Left ventricle myocardium superior (tissue), 1 donor: ENCODE measurements at regions not wholly inside any gene's neighbourhood (a gene's known extent, or its start where the extent isn't known, plus 50 kb on each side); places are given as distances from the start of the nearest gene placed in this dataset.
A peak's percentile ranks its signal among the peaks of the same experiment; 100 is the strongest.
"Not testable (repeated sequence)": the region's sequence is repeated elsewhere in the genome, so short reads cannot be mapped to it uniquely, and the experiment has no call there.

Experiments
- ATAC-seq: fragments of 200-7000 bp; cut with Tn5 transposase; one replicate; pipeline ENCODE4 v1.9.1; 2020; ENCODE audit warnings: mild to moderate bottlenecking, moderate library complexity
- DNase-seq: peaks from one replicate; pipeline ENCODE4 v3.0.0-alpha.2; 2020
- intact Hi-C: fragments of 100-400 bp; cut with micrococcal nuclease; formaldehyde crosslinking; loops from one replicate; pipeline ENCODE4 v1.11.0; 2022
- donor health status: DM: no; HTN: yes; CAD: no; lungs with severe emphysema.

GRCh38 chrX:38929966-38930421 lies 128.7 kb downstream of the MID1IP1 start:
- intact Hi-C loops: no loop called here
- DNase-seq (no peak), ATAC-seq (peak; percentile 38)

DNA sequence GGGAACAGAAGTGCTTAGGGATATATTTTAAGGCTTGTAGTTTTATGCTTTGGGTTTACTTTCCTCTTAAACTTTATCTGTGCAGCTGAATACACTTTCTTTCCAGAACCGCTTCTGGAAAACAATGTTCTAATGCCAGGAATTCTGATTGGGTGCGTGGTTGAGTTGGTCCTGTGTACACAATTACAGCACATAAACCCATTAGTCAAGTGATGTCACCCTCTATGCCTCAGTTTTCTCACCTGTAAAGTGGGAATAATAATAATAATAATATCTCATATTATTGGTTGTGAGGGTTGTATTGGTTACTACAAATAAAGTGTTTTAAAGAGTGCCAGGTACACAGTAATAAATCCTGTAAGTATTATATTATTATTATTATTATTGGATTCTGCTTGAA lies 129.2 kb downstream of the MID1IP1 start:
- intact Hi-C loops: no loop called here
- DNase-seq: no peak
- no peak for ATAC-seq

- intact Hi-C loops: no loop called here
- ATAC-seq: no peak
- DNase-seq: no peak
These were observed 134.3 kb downstream of the MID1IP1 start for GRCh38 chrX:38935561-38935960.

DNA sequence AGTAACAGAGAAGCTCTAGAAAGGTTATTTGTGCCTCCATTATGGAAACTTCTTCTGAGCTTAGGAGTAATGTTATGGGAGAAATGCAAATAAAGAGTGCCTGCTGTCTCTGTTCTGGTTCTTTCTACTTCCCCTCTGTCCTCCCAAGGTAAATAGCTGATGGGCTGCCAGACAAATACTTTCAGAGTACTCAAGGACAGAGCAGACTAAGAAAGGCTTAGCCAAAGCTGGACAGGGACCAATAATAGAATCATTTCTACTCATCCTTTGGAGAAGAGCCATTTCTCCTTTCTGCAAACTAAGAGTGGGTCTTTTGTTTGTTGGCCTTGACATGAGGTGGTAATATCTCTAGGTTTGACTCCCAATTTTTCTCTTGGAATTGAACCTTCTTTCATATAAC lies 136.1 kb downstream of the MID1IP1 start:
- intact Hi-C loops: no loop called here
- DNase-seq (no peak), ATAC-seq (no peak)

- ATAC-seq: no peak
- no peak for DNase-seq
- intact Hi-C loops: no loop called here
These were observed 136.7 kb downstream of the MID1IP1 start for GRCh38 chrX:38937926-38938325.

GRCh38 chrX:38939067-38939466 lies 137.8 kb downstream of the MID1IP1 start:
- DNase-seq: no peak
- intact Hi-C loops: no loop called here
- peak; percentile 78 for ATAC-seq

DNA sequence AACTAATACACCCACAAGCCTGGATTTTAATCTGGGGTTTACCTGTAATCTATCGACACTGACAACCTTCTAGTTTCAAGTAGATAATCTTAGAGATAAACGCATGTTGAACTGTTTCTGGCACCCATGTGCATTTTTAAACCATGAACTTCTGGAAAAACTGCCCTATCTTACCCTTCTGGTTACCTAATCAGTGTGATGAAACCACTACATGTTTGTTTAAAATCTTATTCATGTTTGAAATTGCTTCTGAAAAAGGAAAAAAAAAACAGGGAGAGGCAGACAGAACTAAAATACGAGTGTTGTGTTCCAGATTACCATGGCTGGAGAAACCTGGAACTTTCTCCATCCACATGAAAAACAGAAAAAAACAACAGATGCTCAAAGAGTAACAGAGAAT lies 139.3 kb downstream of the MID1IP1 start:
- no peak for DNase-seq
- intact Hi-C loops: no loop called here
- ATAC-seq: peak; percentile 45

- intact Hi-C loops: no loop called here
- DNase-seq (no peak), ATAC-seq (peak; percentile 86)
These were observed 140.4 kb downstream of the MID1IP1 start for GRCh38 chrX:38941675-38942074.

DNA sequence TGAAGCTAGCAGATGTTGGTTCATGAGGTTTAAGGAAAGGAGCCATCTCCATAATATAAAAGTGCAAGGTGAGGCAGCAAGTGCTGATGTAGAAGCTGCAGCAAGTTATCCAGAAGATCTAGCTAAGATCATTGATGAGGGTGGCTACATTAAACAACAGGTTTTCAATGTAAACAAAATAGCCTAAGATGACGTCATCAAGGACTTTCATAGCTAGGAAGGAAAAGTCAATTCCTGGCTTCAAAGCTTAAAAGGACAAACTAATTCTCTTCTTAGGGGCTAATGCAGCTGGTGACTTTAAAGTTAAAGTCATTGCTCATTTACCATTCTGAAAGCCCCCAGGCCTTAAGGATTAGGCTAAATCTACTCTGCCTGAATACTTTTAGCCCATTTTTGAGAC lies 141.9 kb downstream of the MID1IP1 start:
- DNase-seq: no peak
- no peak for ATAC-seq
- intact Hi-C loops: no loop called here

- intact Hi-C loops: no loop called here
- DNase-seq (no peak), ATAC-seq (no peak)
These were observed 146.8 kb downstream of the MID1IP1 start for GRCh38 chrX:38948046-38948445.

- no peak for ATAC-seq
- no peak for DNase-seq
- intact Hi-C loops: no loop called here
These were observed 153.3 kb downstream of the MID1IP1 start for GRCh38 chrX:38954520-38954919.

DNA sequence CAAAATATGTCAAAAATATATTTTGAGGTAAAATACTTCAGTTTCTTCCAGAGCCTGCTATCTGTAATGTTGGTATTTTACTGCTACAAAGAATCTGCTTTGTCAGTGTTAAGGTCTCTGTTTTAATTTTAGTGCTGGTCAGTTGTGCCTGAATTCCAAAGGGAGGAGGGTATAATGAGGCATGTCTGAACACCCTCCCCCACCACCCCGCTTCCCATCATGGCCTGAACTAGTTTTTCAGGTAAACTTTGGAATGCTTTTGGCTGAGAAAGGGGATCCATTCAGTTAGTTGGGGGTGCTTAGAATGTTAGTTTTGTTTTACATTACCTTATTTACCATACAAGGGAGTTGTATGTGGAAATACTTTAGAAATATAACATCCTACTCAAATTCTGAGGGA lies 158.5 kb downstream of the MID1IP1 start:
- intact Hi-C loops: no loop called here
- ATAC-seq (no peak), DNase-seq (no peak)

- ATAC-seq (peak; percentile 91), DNase-seq (no peak)
- intact Hi-C loops: no loop called here
These were observed 158.9 kb downstream of the MID1IP1 start for GRCh38 chrX:38960137-38960536.

DNA sequence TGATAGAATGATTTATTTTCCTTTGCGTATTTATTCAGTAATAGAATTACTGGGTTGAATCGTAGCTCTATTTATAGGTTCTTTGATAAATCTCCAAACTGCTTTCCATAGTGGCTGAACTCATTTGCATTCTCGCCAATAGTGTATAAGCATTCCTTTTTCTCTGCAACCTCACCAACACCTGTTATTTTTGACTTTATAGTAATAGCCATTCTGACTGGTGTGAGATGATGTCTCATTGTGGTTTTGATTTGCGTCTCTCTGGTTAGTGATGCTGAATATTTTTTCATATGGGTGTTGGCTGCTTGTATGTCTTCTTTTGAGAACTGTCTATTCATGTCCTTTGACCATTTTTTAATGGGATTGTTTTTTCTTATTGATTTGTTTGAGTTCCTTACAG lies 160.7 kb downstream of the MID1IP1 start:
- intact Hi-C loops: no loop called here
- ATAC-seq (no peak), DNase-seq (no peak)

GRCh38 chrX:38963244-38963643 lies 162.0 kb downstream of the MID1IP1 start:
- intact Hi-C loops, ATAC-seq, DNase-seq: not testable (repeated sequence)

DNA sequence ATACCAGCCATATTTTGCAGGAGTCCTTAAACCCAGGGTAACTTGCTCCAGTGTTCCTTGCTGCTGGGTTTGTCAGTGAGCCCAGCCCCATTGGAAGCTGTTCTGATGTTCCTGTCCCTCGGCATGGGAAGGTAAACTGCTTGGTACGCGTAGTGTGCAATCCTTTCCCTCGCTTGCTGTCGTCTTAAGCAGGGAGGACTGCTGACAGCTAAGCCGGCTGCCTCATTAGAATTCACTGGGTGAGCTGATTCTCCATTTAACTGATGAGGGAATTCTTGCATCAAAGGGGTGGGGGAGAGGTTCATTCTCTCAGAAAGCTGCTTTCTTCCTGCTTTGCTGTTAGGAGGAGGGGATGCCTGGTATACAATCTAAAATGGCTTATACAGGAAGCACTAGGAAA lies 164.6 kb downstream of the MID1IP1 start:
- ATAC-seq (no peak), DNase-seq (no peak)
- intact Hi-C loops: no loop called here

DNA sequence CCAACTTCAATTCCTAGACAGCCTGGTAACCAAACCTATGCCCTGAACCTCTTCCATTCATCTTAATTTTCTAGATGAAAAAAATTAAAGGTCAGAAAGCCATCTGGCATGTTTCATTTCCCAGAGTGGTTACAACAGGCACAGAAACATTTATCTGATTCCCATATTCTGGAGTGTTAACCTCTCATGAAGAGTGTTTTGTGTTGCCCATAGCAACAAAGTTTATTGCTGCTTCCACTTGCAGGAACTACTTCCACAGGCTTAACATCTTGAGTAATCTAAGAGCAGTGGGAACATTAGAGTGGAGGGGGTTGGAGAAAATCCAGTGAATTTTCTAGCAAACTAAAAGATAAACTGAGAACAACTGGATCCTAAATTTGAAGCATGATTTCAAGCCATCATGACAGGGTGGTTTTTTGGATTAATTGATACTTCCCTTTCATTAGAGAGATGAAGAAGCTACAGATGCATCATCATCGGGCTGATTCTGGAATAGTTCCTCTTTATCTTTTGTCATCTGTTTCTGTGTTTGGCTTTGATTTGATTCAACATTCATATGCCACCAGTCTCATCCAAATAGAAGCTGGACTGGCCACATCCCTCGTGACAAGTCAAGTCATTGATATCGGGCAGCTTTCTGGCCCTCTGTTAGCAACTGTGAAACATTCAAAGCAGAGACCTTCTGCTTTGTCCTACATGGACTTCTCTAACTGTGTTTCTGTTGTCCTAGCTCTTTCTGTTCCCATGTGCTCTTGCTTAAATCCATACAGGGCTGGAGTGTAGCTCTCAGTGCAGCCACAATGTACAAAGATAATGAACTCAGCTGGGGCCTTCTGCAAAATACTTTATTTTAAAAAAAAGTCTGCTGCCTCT lies 167.3 kb downstream of the MID1IP1 start:
- intact Hi-C loops: no loop called here
- ATAC-seq: peak; percentile 86
- DNase-seq: no peak

GRCh38 chrX:38970074-38970473 lies 168.8 kb downstream of the MID1IP1 start:
- no peak for ATAC-seq
- DNase-seq: no peak
- intact Hi-C loops: no loop called here

DNA sequence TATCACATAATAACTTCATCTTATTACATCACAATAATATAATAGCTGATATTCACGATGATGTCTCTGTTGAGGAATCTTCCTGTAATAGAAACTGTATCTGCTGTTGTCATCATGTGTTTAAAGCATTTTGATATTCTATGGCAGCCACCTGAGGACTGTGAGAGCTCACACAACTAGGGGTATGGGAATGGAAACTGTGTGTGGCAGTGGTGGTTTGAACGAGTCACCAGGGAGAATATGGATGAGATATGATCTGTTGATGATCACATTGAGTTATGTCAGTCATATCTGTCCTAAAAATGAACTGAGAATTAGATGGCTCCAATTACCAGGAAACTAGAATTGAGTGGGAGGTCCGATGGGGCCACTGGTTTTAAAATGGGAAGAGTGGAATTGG lies 169.6 kb downstream of the MID1IP1 start:
- no peak for ATAC-seq
- intact Hi-C loops: no loop called here
- no peak for DNase-seq

GRCh38 chrX:38973322-38973721 lies 172.1 kb downstream of the MID1IP1 start:
- intact Hi-C loops: no loop called here
- DNase-seq (no peak), ATAC-seq (peak; percentile 44)

GRCh38 chrX:38974542-38974941 lies 173.3 kb downstream of the MID1IP1 start:
- ATAC-seq (peak; percentile 88), DNase-seq (no peak)
- intact Hi-C loops: no loop called here
